Astrocyte (in vitro differentiated cells and primary cell): ENCODE measurements at regions not wholly inside any gene's neighbourhood (a gene's known extent, or its start where the extent isn't known, plus 50 kb on each side); places are given as distances from the start of the nearest gene placed in this dataset.

Source experiments
- EZH2 ChIP-seq: IDR thresholded peaks from 2 replicates; pipeline ENCODE4 v1.6.1; 2012; ENCODE audit warnings: mild to moderate bottlenecking, low read length, inconsistent platforms; ENCODE audit not compliant: insufficient read depth
- TF ChIP-seq, protein P1 (sequence below): IDR thresholded peaks from 2 replicates; pipeline ENCODE4 v1.5.1; 2011; ENCODE audit warnings: low read depth, mild to moderate bottlenecking, inconsistent platforms, low read length, moderate library complexity; ENCODE audit not compliant: insufficient read depth

GRCh38 chr14:43754838-43755237 lies 752.2 kb downstream of the FSCB start:
- TF ChIP-seq, protein P1, sequence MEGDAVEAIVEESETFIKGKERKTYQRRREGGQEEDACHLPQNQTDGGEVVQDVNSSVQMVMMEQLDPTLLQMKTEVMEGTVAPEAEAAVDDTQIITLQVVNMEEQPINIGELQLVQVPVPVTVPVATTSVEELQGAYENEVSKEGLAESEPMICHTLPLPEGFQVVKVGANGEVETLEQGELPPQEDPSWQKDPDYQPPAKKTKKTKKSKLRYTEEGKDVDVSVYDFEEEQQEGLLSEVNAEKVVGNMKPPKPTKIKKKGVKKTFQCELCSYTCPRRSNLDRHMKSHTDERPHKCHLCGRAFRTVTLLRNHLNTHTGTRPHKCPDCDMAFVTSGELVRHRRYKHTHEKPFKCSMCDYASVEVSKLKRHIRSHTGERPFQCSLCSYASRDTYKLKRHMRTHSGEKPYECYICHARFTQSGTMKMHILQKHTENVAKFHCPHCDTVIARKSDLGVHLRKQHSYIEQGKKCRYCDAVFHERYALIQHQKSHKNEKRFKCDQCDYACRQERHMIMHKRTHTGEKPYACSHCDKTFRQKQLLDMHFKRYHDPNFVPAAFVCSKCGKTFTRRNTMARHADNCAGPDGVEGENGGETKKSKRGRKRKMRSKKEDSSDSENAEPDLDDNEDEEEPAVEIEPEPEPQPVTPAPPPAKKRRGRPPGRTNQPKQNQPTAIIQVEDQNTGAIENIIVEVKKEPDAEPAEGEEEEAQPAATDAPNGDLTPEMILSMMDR: no peak
- no peak for TF ChIP-seq EZH2
